GM18502 (cell line): ENCODE measurements at regions not wholly inside any gene's neighbourhood (a gene's known extent, or its start where the extent isn't known, plus 50 kb on each side); places are given as distances from the start of the nearest gene placed in this dataset.

ENCODE experiments used
- ATAC-seq: cut with Tn5 transposase; IDR thresholded peaks from one replicate; pipeline ENCODE4 v1.9.1; 2021; ENCODE audit warnings: mild to moderate bottlenecking; ENCODE audit not compliant: unreplicated experiment, poor library complexity

- ATAC-seq, result no peak
Measured at GRCh38 chr7:84362360-84362759, 167.8 kb upstream of the SEMA3A start.

GRCh38 chr7:84354866-84355265 is 160.3 kb upstream of the SEMA3A start:
- no peak for ATAC-seq

- ATAC-seq, result no peak
Measured at GRCh38 chr7:84354030-84354429, 159.4 kb upstream of the SEMA3A start.

- ATAC-seq, result no peak
Measured at GRCh38 chr7:84339306-84339705, 144.7 kb upstream of the SEMA3A start.

- no peak for ATAC-seq
Measured at GRCh38 chr7:84337429-84337828, 142.8 kb upstream of the SEMA3A start.

- ATAC-seq, result no peak
Measured at GRCh38 chr7:84336766-84337165, 142.2 kb upstream of the SEMA3A start.

- ATAC-seq, result peak; percentile 79
Measured at GRCh38 chr7:84336303-84336702, 141.7 kb upstream of the SEMA3A start.

- ATAC-seq, result no peak
Measured at GRCh38 chr7:84331616-84332015, 137.0 kb upstream of the SEMA3A start.

GRCh38 chr7:84328571-84328970 is 134.0 kb upstream of the SEMA3A start:
- no peak for ATAC-seq

- no peak for ATAC-seq
Measured at GRCh38 chr7:84324136-84324630, 129.6 kb upstream of the SEMA3A start.

- no peak for ATAC-seq
Measured at GRCh38 chr7:84317536-84317935, 122.9 kb upstream of the SEMA3A start.

- no peak for ATAC-seq
Measured at GRCh38 chr7:84314263-84314662, 119.7 kb upstream of the SEMA3A start.

- ATAC-seq, result no peak
Measured at GRCh38 chr7:84304407-84304806, 109.8 kb upstream of the SEMA3A start.

- no peak for ATAC-seq
Measured at GRCh38 chr7:84302949-84303348, 108.4 kb upstream of the SEMA3A start.

GRCh38 chr7:84297616-84298015 is 103.0 kb upstream of the SEMA3A start:
- no peak for ATAC-seq

GRCh38 chr7:84294847-84295455 is 100.4 kb upstream of the SEMA3A start:
- ATAC-seq, result no peak

- ATAC-seq, result no peak
Measured at GRCh38 chr7:84294391-84294790, 99.8 kb upstream of the SEMA3A start.

GRCh38 chr7:84291756-84292155 is 97.2 kb upstream of the SEMA3A start:
- ATAC-seq, result no peak

GRCh38 chr7:84283798-84284197 is 89.2 kb upstream of the SEMA3A start:
- no peak for ATAC-seq

GRCh38 chr7:84281518-84281917 is 86.9 kb upstream of the SEMA3A start:
- ATAC-seq, result no peak

GRCh38 chr7:84277628-84278224 is 83.1 kb upstream of the SEMA3A start:
- ATAC-seq, result no peak

GRCh38 chr7:84274029-84274638 is 79.5 kb upstream of the SEMA3A start:
- no peak for ATAC-seq
